ENCODE measurements at regions not wholly inside any gene's neighbourhood (a gene's known extent, or its start where the extent isn't known, plus 50 kb on each side); places are given as distances from the start of the nearest gene placed in this dataset.

- 46% methylated on average over 5 of the region's 5 CpGs for WGBS
- no peak overlapping the region for H3K4me3 ChIP-seq (ENCODE audit: low read depth in 1 of 3, low read length in 3 of 3)
- H3K9ac ChIP-seq (ENCODE audit: low read depth in 1 of 2, low read length in 2 of 2) = no peak overlapping the region
- H3K27me3 ChIP-seq (ENCODE audit: control insufficient read depth in 4 of 4, insufficient read depth in 4 of 4, low read length in 3 of 4) = no peaks in the 10 kb centered on the region
- peaks cover 1 to 32% (median 27%) of the 10 kb centered on the region in 4 donors for H3K4me1 ChIP-seq (ENCODE audit: control insufficient read depth in 4 of 4, insufficient read depth in 4 of 4, low read length in 3 of 4)
- H3K36me3 ChIP-seq (ENCODE audit: control insufficient read depth in 4 of 4, insufficient read depth in 3 of 4, low read depth in 1 of 4, low read length in 3 of 4) = no peaks in the 10 kb centered on the region
- H3K27ac ChIP-seq (ENCODE audit: low read depth in 1 of 2, low read length in 2 of 2) = no peak overlapping the region
- H3K9me3 ChIP-seq (ENCODE audit: control insufficient read depth in 4 of 4, low read length in 3 of 4) = no peaks in the 10 kb centered on the region
- no peak for DNase-seq (ENCODE audit: low spot score)
- TF ChIP-seq TAF1 (conservative IDR thresholded peaks at IDR 0.05) = no peak
- no peak for TF ChIP-seq EGR1 (IDR thresholded peaks at IDR 0.05; ENCODE audit: low read depth in 2 of 2)
- TF ChIP-seq RAD21 (IDR thresholded peaks at IDR 0.05) = no peak
- no peak for TF ChIP-seq ZBTB33 (IDR thresholded peaks at IDR 0.05)
- no peak for TF ChIP-seq FOXA2 (IDR thresholded peaks at IDR 0.05)
- TF ChIP-seq, protein P1, sequence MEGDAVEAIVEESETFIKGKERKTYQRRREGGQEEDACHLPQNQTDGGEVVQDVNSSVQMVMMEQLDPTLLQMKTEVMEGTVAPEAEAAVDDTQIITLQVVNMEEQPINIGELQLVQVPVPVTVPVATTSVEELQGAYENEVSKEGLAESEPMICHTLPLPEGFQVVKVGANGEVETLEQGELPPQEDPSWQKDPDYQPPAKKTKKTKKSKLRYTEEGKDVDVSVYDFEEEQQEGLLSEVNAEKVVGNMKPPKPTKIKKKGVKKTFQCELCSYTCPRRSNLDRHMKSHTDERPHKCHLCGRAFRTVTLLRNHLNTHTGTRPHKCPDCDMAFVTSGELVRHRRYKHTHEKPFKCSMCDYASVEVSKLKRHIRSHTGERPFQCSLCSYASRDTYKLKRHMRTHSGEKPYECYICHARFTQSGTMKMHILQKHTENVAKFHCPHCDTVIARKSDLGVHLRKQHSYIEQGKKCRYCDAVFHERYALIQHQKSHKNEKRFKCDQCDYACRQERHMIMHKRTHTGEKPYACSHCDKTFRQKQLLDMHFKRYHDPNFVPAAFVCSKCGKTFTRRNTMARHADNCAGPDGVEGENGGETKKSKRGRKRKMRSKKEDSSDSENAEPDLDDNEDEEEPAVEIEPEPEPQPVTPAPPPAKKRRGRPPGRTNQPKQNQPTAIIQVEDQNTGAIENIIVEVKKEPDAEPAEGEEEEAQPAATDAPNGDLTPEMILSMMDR (IDR thresholded peaks at IDR 0.05; ENCODE audit: low read depth, low read length, missing input control) = no peak
- TF ChIP-seq REST (IDR thresholded peaks at IDR 0.05) = no peak
- no peak for TF ChIP-seq YY1 (IDR thresholded peaks at IDR 0.05)
Observed at GRCh38 chr5:174176511-174176910, 131.0 kb downstream of the NSG2 start.

DNA sequence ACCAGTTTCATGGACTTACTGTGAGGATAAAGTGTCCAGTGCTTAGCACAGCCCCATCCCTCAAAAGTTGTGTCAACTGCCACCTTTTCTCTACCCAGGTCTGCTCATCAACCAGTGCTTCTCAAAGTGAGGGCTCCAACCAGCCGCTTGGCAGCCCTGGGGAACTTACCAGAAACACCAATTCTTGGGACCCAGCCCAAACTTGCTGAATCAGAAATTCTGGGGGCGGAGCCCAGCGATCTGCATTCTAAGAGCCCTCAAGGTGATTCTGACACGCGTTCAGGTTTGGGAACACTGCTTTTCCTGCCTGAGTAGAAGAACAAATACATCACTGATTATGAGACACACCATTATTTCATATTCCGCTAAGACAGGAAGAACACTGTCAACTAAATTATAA lies 132.0 kb downstream of the NSG2 start:
- Histone ChIP-seq H3K36me3 (ENCODE audit: control insufficient read depth in 4 of 4, insufficient read depth in 3 of 4, low read depth in 1 of 4, low read length in 3 of 4) (no peaks in the 10 kb centered on the region), H3K27me3 (ENCODE audit: control insufficient read depth in 4 of 4, insufficient read depth in 4 of 4, low read length in 3 of 4) (no peaks in the 10 kb centered on the region), H3K9ac (ENCODE audit: low read depth in 1 of 2, low read length in 2 of 2) (no peak overlapping the region), H3K9me3 (ENCODE audit: control insufficient read depth in 4 of 4, low read length in 3 of 4) (no peaks in the 10 kb centered on the region), H3K27ac (ENCODE audit: low read depth in 1 of 2, low read length in 2 of 2) (no peak overlapping the region), H3K4me3 (ENCODE audit: low read depth in 1 of 3, low read length in 3 of 3) (no peak overlapping the region), H3K4me1 (ENCODE audit: control insufficient read depth in 4 of 4, insufficient read depth in 4 of 4, low read length in 3 of 4) (peaks cover 1 to 32% (median 27%) of the 10 kb centered on the region in 4 donors)
- DNase-seq (ENCODE audit: low spot score) = no peak
- 92% methylated on average over 6 of the region's 6 CpGs for WGBS
- TF ChIP-seq TAF1 (conservative IDR thresholded peaks at IDR 0.05) (no peak), GABPA (IDR thresholded peaks at IDR 0.05 in 1 of 2, conservative IDR thresholded peaks at IDR 0.05 in 1 of 2) (no peak), HNF4G (IDR thresholded peaks at IDR 0.05) (no peak), NR2F2 (IDR thresholded peaks at IDR 0.05) (no peak), YY1 (IDR thresholded peaks at IDR 0.05) (no peak), RXRA (IDR thresholded peaks at IDR 0.05) (no peak), FOXA1 (IDR thresholded peaks at IDR 0.05) (no peak), HNF4A (conservative IDR thresholded peaks at IDR 0.05) (no peak), RAD21 (IDR thresholded peaks at IDR 0.05) (no peak), ZBTB33 (IDR thresholded peaks at IDR 0.05) (no peak), REST (IDR thresholded peaks at IDR 0.05) (no peak), JUND (IDR thresholded peaks at IDR 0.05) (no peak), FOXA2 (IDR thresholded peaks at IDR 0.05) (no peak), MAX (IDR thresholded peaks at IDR 0.05) (no peak)
- TF ChIP-seq, protein P2, sequence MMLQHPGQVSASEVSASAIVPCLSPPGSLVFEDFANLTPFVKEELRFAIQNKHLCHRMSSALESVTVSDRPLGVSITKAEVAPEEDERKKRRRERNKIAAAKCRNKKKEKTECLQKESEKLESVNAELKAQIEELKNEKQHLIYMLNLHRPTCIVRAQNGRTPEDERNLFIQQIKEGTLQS (IDR thresholded peaks at IDR 0.05) = no peak
